CD4-positive, alpha-beta T cell treated with Interleukin-15 for 4 hours (primary cell): ENCODE measurements at regions not wholly inside any gene's neighbourhood (a gene's known extent, or its start where the extent isn't known, plus 50 kb on each side); places are given as distances from the start of the nearest gene placed in this dataset.

Experiments used
- DNase-seq: peaks from one replicate; pipeline ENCODE4 v3.0.0-alpha.2; 2020; ENCODE audit warnings: low spot score

GRCh38 chr15:94004697-94005096, 226.7 kb upstream of the MCTP2 start:
- no peak for DNase-seq

- DNase-seq, result no peak
Observed at GRCh38 chr15:94002041-94002440, 229.3 kb upstream of the MCTP2 start.

- no peak for DNase-seq
Observed at GRCh38 chr15:94001255-94001801, 230.0 kb upstream of the MCTP2 start.

GRCh38 chr15:94000606-94001005, 230.8 kb upstream of the MCTP2 start:
- DNase-seq, result no peak

- no peak for DNase-seq
Observed at GRCh38 chr15:93997071-93997658, 234.2 kb upstream of the MCTP2 start.

GRCh38 chr15:93989440-93989998, 241.8 kb upstream of the MCTP2 start:
- DNase-seq, result no peak

- peak; percentile 33 for DNase-seq
Observed at GRCh38 chr15:93987068-93987467, 244.3 kb upstream of the MCTP2 start.

- no peak for DNase-seq
Observed at GRCh38 chr15:93986400-93986984, 244.9 kb upstream of the MCTP2 start.

GRCh38 chr15:93985925-93986324, 245.4 kb upstream of the MCTP2 start:
- no peak for DNase-seq

- DNase-seq, result no peak
Observed at GRCh38 chr15:93985176-93985575, 246.2 kb upstream of the MCTP2 start.

- DNase-seq, result no peak
Observed at GRCh38 chr15:93983526-93983925, 247.8 kb upstream of the MCTP2 start.

- no peak for DNase-seq
Observed at GRCh38 chr15:93982226-93982727, 249.1 kb upstream of the MCTP2 start.

GRCh38 chr15:93981706-93982105, 249.7 kb upstream of the MCTP2 start:
- no peak for DNase-seq

- DNase-seq, result no peak
Observed at GRCh38 chr15:93980261-93980911, 251.0 kb upstream of the MCTP2 start.

- no peak for DNase-seq
Observed at GRCh38 chr15:93974804-93975481, 256.4 kb upstream of the MCTP2 start.

- DNase-seq, result no peak
Observed at GRCh38 chr15:93973287-93973686, 258.1 kb upstream of the MCTP2 start.

GRCh38 chr15:93968773-93969172, 262.6 kb upstream of the MCTP2 start:
- no peak for DNase-seq

- no peak for DNase-seq
Observed at GRCh38 chr15:93965304-93965908, 266.0 kb upstream of the MCTP2 start.

GRCh38 chr15:93954985-93955571, 276.3 kb upstream of the MCTP2 start:
- no peak for DNase-seq

GRCh38 chr15:93948726-93949125, 282.6 kb upstream of the MCTP2 start:
- DNase-seq, result no peak

GRCh38 chr15:93943586-93943985, 287.8 kb upstream of the MCTP2 start:
- DNase-seq, result no peak
